Osteoblast (primary cell): ENCODE measurements at regions not wholly inside any gene's neighbourhood (a gene's known extent, or its start where the extent isn't known, plus 50 kb on each side); places are given as distances from the start of the nearest gene placed in this dataset.
"Not testable (repeated sequence)": the region's sequence is repeated elsewhere in the genome, so short reads cannot be mapped to it uniquely, and the experiment has no call there.

Source experiments
- DNase-seq: peaks from one replicate; pipeline ENCODE4 v3.0.0; 2011; ENCODE audit warnings: low spot score, mixed read lengths; ENCODE audit not compliant: insufficient read length; ENCODE audit errors: missing footprints
- H2AFZ ChIP-seq: 2 replicates; pipeline ENCODE4 v1.6.0; 2011; ENCODE audit warnings: mild to moderate bottlenecking, low read length
- H3K27ac ChIP-seq: 2 replicates; pipeline ENCODE4 v1.5.1; 2011; ENCODE audit warnings: mild to moderate bottlenecking, low read depth, low read length, moderate library complexity
- H3K27me3 ChIP-seq: 2 replicates; pipeline ENCODE4 v1.6.0; 2012; ENCODE audit warnings: mild to moderate bottlenecking, control low read depth, inconsistent platforms, low read length, moderate library complexity; ENCODE audit not compliant: insufficient read depth
- H3K36me3 ChIP-seq: 2 replicates; pipeline ENCODE4 v1.5.1; 2011; ENCODE audit warnings: mild to moderate bottlenecking, low read length, control low read depth, moderate library complexity; ENCODE audit not compliant: insufficient read depth
- H3K4me1 ChIP-seq: 2 replicates; pipeline ENCODE4 v1.5.1; 2011; ENCODE audit warnings: mild to moderate bottlenecking, low read length, control low read depth, moderate library complexity; ENCODE audit not compliant: insufficient read depth
- H3K4me2 ChIP-seq: 2 replicates; pipeline ENCODE4 v1.6.0; 2011; ENCODE audit warnings: mild to moderate bottlenecking, low read length; ENCODE audit not compliant: insufficient read depth
- H3K4me3 ChIP-seq: fragments of 200-600 bp; sonication (generic); 3 replicates; pipeline ENCODE4 v1.5.1; 2012; ENCODE audit warnings: mild to moderate bottlenecking, low read length, inconsistent platforms; ENCODE audit not compliant: insufficient read depth
- H3K79me2 ChIP-seq: 2 replicates; pipeline ENCODE4 v1.6.0; 2012; ENCODE audit warnings: mild to moderate bottlenecking, low read length, control low read depth, inconsistent platforms; ENCODE audit not compliant: insufficient read depth
- H3K9me3 ChIP-seq: 2 replicates; pipeline ENCODE4 v1.5.1; 2011; ENCODE audit warnings: low read depth, low read length, control low read depth
- H4K20me1 ChIP-seq: 2 replicates; pipeline ENCODE4 v1.6.0; 2012; ENCODE audit warnings: mild to moderate bottlenecking, low read length, control low read depth; ENCODE audit not compliant: insufficient read depth
- CTCF ChIP-seq: IDR thresholded peaks from 2 replicates; pipeline ENCODE4 v1.5.1; 2011; ENCODE audit warnings: mild to moderate bottlenecking, low read depth, low read length, moderate library complexity; ENCODE audit errors: extremely low read depth

GRCh38 chrX:4004822-4005221 is 291.4 kb upstream of the PRKX start:
- H3K4me2 ChIP-seq: no peak overlapping the region
- no peaks in the 10 kb centered on the region for H4K20me1 ChIP-seq
- no peaks in the 10 kb centered on the region for H3K4me1 ChIP-seq
- no peak for TF ChIP-seq CTCF
- no peaks in the 10 kb centered on the region for H3K9me3 ChIP-seq
- H3K27ac ChIP-seq: no peak overlapping the region
- H3K4me3 ChIP-seq: no peak overlapping the region
- no peaks in the 10 kb centered on the region for H3K79me2 ChIP-seq
- no peak overlapping the region for H2AFZ ChIP-seq
- no peak for DNase-seq
- no peaks in the 10 kb centered on the region for H3K27me3 ChIP-seq
- H3K36me3 ChIP-seq: no peaks in the 10 kb centered on the region

- H4K20me1 ChIP-seq: no peaks in the 10 kb centered on the region
Measured at GRCh38 chrX:3994315-3994714, 280.9 kb upstream of the PRKX start.

GRCh38 chrX:3990569-3990968 is 277.1 kb upstream of the PRKX start:
- no peak overlapping the region for H3K27ac ChIP-seq
- H3K27me3 ChIP-seq: no peaks in the 10 kb centered on the region
- H4K20me1 ChIP-seq: no peaks in the 10 kb centered on the region
- DNase-seq: no peak
- H2AFZ ChIP-seq: no peak overlapping the region
- no peaks in the 10 kb centered on the region for H3K4me1 ChIP-seq
- no peaks in the 10 kb centered on the region for H3K79me2 ChIP-seq
- H3K36me3 ChIP-seq: no peaks in the 10 kb centered on the region
- no peak overlapping the region for H3K4me2 ChIP-seq
- no peak for TF ChIP-seq CTCF
- peaks cover 5% of the 10 kb centered on the region for H3K9me3 ChIP-seq
- no peak overlapping the region for H3K4me3 ChIP-seq

More at GRCh38 chrX:3994315-3994714, 280.9 kb upstream of the PRKX start:
- Histone ChIP-seq H3K9me3 (peaks cover 4% of the 10 kb centered on the region), H3K27me3 (no peaks in the 10 kb centered on the region), H3K4me3 (no peak overlapping the region), H3K36me3 (no peaks in the 10 kb centered on the region), H3K79me2 (no peaks in the 10 kb centered on the region), H3K27ac (no peak overlapping the region), H3K4me1 (no peaks in the 10 kb centered on the region), H3K4me2 (no peak overlapping the region), H2AFZ (no peak overlapping the region)
- TF ChIP-seq CTCF: no peak
- peak; percentile 5 for DNase-seq

GRCh38 chrX:3972104-3972858 is 258.8 kb upstream of the PRKX start:
- DNase-seq, H3K4me3 ChIP-seq: not testable (repeated sequence)

More at GRCh38 chrX:3972104-3972858, 258.8 kb upstream of the PRKX start:
- H3K27me3 ChIP-seq, H3K9me3 ChIP-seq, H3K79me2 ChIP-seq, H3K27ac ChIP-seq, H2AFZ ChIP-seq, H3K36me3 ChIP-seq, H4K20me1 ChIP-seq, H3K4me2 ChIP-seq, H3K4me1 ChIP-seq: not testable (repeated sequence)
